Keratinocyte (primary cell): ENCODE measurements at regions not wholly inside any gene's neighbourhood (a gene's known extent, or its start where the extent isn't known, plus 50 kb on each side); places are given as distances from the start of the nearest gene placed in this dataset.

Experiments
- DNase-seq: peaks from one replicate; pipeline ENCODE4 v3.0.0-alpha.2; 2011; ENCODE audit warnings: low read depth, missing footprints, low spot score
- FAIRE-seq: peaks from 2 replicates; lab custom pipeline; 2011; peaks lifted over from hg19 to GRCh38; lab: Jason Lieb, UNC
- H2AFZ ChIP-seq: 2 replicates; pipeline ENCODE4 v1.6.0; 2012; ENCODE audit warnings: low read length, control low read depth, inconsistent platforms; ENCODE audit not compliant: control insufficient read depth
- H3K27ac ChIP-seq: 2 replicates; pipeline ENCODE4 v1.5.1; 2011; ENCODE audit warnings: low read length; ENCODE audit not compliant: control insufficient read depth, insufficient read depth
- H3K27me3 ChIP-seq: 3 replicates; pipeline ENCODE4 v1.6.0; 2011; ENCODE audit warnings: low read length; ENCODE audit not compliant: control insufficient read depth, insufficient read depth; ENCODE audit errors: extremely low read depth
- H3K36me3 ChIP-seq, 2 experiments: 2 replicates in 1 of 2; 3 replicates in 1 of 2; pipeline ENCODE4 v1.5.1; 2011; ENCODE audit warnings: low read length in 2 of 2, mild to moderate bottlenecking in 1 of 2; ENCODE audit not compliant: control insufficient read depth in 2 of 2, insufficient read depth in 2 of 2; ENCODE audit errors: extremely low read depth in 1 of 2
- H3K4me1 ChIP-seq: 3 replicates; pipeline ENCODE4 v1.5.1; 2011; ENCODE audit warnings: low read length; ENCODE audit not compliant: control insufficient read depth, insufficient read depth; ENCODE audit errors: extremely low read depth
- H3K4me2 ChIP-seq: 3 replicates; pipeline ENCODE4 v1.6.0; 2011; ENCODE audit warnings: low read depth, low read length; ENCODE audit not compliant: control insufficient read depth, insufficient read depth; ENCODE audit errors: extremely low read depth
- H3K4me3 ChIP-seq, 3 experiments: fragments of 200-600 bp in 1 of 3; sonication (generic) in 1 of 3; 2 replicates in 2 of 3; 3 replicates in 1 of 3; pipeline ENCODE4 v1.5.1; 2011 to 2016; ENCODE audit warnings: low read length in 3 of 3, mild to moderate bottlenecking in 3 of 3, control low read depth in 2 of 3, inconsistent platforms in 1 of 3, low read depth in 1 of 3, mixed read lengths in 1 of 3, mixed run types in 1 of 3, moderate library complexity in 1 of 3; ENCODE audit not compliant: control insufficient read depth in 2 of 3, insufficient read depth in 2 of 3; ENCODE audit errors: extremely low read depth in 1 of 3
- H3K79me2 ChIP-seq: 2 replicates; pipeline ENCODE4 v1.6.0; 2012; ENCODE audit warnings: low read length; ENCODE audit not compliant: control insufficient read depth, insufficient read depth
- H3K9ac ChIP-seq: 3 replicates; pipeline ENCODE4 v1.6.0; 2011; ENCODE audit warnings: low read length; ENCODE audit not compliant: control insufficient read depth, insufficient read depth; ENCODE audit errors: extremely low read depth
- H3K9me1 ChIP-seq: 3 replicates; pipeline ENCODE4 v1.6.0; 2011; ENCODE audit warnings: low read length; ENCODE audit not compliant: control insufficient read depth, insufficient read depth; ENCODE audit errors: extremely low read depth
- H3K9me3 ChIP-seq: 2 replicates; pipeline ENCODE4 v1.5.1; 2012; ENCODE audit warnings: low read depth, low read length; ENCODE audit not compliant: control insufficient read depth
- H4K20me1 ChIP-seq: 3 replicates; pipeline ENCODE4 v1.6.0; 2011; ENCODE audit warnings: low read length; ENCODE audit not compliant: control insufficient read depth, insufficient read depth; ENCODE audit errors: extremely low read depth
- EZH2 ChIP-seq: IDR thresholded peaks from one replicate; pipeline ENCODE4 v1.6.1; 2012; ENCODE audit warnings: inconsistent platforms, mild to moderate bottlenecking, low read length, moderate library complexity
- dilution Hi-C: fragments of 300-500 bp; cut with MboI; formaldehyde crosslinking; loops from one replicate; pipeline ENCODE4 v1.7.0; 2020; ENCODE audit warnings: low sequenced_read_pairs; ENCODE audit not compliant: extremely low pct_ligation_motif_present
- TF ChIP-seq, protein P1 (sequence below), 3 experiments: IDR thresholded peaks in 1 of 3; conservative IDR thresholded peaks in 1 of 3; optimal IDR thresholded peaks in 1 of 3; 2 replicates in 2 of 3; 3 replicates in 1 of 3; pipeline versions ENCODE3 to v1.5.1; 2011; ENCODE audit warnings: low read length in 3 of 3, mild to moderate bottlenecking in 3 of 3, moderate library complexity in 2 of 3, control low read depth in 1 of 3, inconsistent platforms in 1 of 3; ENCODE audit not compliant: insufficient read depth in 2 of 3; ENCODE audit errors: extremely low read depth in 1 of 3

DNA sequence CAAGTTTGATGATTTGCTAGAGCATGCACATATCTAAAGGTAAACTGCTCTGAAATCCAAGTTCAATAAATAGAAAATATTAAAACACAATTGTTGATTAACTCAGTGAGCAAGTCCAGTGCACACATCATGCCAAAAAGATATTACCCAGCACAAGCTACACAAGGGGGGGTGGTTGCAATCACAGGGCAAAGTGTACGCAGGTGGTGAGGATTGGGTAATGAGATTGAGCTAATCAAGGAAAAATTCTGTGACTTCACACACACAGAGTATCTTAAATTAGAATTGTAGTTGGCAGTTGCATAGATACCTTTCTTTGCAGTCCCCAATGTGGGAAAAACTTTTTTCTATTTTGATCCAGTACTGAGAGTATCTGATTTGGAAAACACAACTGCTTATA, 156.1 kb upstream of the NTRK2 start:
- no peaks in the 10 kb centered on the region for H3K9me3 ChIP-seq
- no peak for TF ChIP-seq EZH2
- TF ChIP-seq, protein P1, sequence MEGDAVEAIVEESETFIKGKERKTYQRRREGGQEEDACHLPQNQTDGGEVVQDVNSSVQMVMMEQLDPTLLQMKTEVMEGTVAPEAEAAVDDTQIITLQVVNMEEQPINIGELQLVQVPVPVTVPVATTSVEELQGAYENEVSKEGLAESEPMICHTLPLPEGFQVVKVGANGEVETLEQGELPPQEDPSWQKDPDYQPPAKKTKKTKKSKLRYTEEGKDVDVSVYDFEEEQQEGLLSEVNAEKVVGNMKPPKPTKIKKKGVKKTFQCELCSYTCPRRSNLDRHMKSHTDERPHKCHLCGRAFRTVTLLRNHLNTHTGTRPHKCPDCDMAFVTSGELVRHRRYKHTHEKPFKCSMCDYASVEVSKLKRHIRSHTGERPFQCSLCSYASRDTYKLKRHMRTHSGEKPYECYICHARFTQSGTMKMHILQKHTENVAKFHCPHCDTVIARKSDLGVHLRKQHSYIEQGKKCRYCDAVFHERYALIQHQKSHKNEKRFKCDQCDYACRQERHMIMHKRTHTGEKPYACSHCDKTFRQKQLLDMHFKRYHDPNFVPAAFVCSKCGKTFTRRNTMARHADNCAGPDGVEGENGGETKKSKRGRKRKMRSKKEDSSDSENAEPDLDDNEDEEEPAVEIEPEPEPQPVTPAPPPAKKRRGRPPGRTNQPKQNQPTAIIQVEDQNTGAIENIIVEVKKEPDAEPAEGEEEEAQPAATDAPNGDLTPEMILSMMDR (optimal IDR thresholded peaks at IDR 0.05 in 1 of 3, IDR thresholded peaks at IDR 0.05 in 1 of 3, conservative IDR thresholded peaks at IDR 0.05 in 1 of 3; ENCODE audit: extremely low read depth in 1 of 3, insufficient read depth in 2 of 3, low read length in 3 of 3), result no peak
- peaks cover 5% of the 10 kb centered on the region for H3K4me1 ChIP-seq
- DNase-seq (no peak), FAIRE-seq (no peak)
- no peak overlapping the region for H3K4me3 ChIP-seq
- no peaks in the 10 kb centered on the region for H3K36me3 ChIP-seq
- no peaks in the 10 kb centered on the region for H3K9me1 ChIP-seq
- dilution Hi-C loops, result no loop called here
- no peak overlapping the region for H3K9ac ChIP-seq
- H3K4me2 ChIP-seq, result no peak overlapping the region
- H3K27me3 ChIP-seq, result no peaks in the 10 kb centered on the region
- H3K27ac ChIP-seq, result no peak overlapping the region
- no peaks in the 10 kb centered on the region for H3K79me2 ChIP-seq
- no peak overlapping the region for H2AFZ ChIP-seq
- no peaks in the 10 kb centered on the region for H4K20me1 ChIP-seq

DNA sequence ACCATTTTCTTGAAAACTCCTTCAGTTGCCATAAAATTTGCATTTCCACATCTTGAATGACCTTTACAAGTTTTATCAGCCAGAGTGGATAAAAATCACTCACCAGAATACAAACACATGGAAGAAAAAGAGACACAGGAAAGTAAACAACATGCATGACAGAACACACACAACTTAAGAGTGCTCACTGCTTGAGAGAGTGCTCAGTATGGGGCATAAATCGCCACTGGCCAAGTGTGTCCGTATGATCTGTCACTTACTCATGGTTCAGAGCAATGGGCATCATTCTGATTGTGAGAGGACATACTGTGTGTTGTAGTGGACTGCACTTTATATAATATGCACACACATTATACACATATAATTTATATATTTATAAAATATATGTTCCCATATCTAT, 155.6 kb upstream of the NTRK2 start:
- H3K4me2 ChIP-seq, result no peak overlapping the region
- no peak overlapping the region for H2AFZ ChIP-seq
- DNase-seq, result no peak
- no peak overlapping the region for H3K9ac ChIP-seq
- H3K4me3 ChIP-seq, result no peak overlapping the region
- peaks cover 5% of the 10 kb centered on the region for H3K4me1 ChIP-seq
- H3K79me2 ChIP-seq, result no peaks in the 10 kb centered on the region
- no peaks in the 10 kb centered on the region for H3K9me1 ChIP-seq
- H4K20me1 ChIP-seq, result no peaks in the 10 kb centered on the region
- H3K27ac ChIP-seq, result no peak overlapping the region
- FAIRE-seq, result no peak
- no peaks in the 10 kb centered on the region for H3K9me3 ChIP-seq
- H3K27me3 ChIP-seq, result no peaks in the 10 kb centered on the region
- no peak for TF ChIP-seq EZH2
- TF ChIP-seq, protein P1 (optimal IDR thresholded peaks at IDR 0.05 in 1 of 3, IDR thresholded peaks at IDR 0.05 in 1 of 3, conservative IDR thresholded peaks at IDR 0.05 in 1 of 3; ENCODE audit: extremely low read depth in 1 of 3, insufficient read depth in 2 of 3, low read length in 3 of 3), result no peak
- H3K36me3 ChIP-seq, result no peaks in the 10 kb centered on the region
- dilution Hi-C loops, result no loop called here
